HG03196 (cell line): ENCODE measurements at regions not wholly inside any gene's neighbourhood (a gene's known extent, or its start where the extent isn't known, plus 50 kb on each side); places are given as distances from the start of the nearest gene placed in this dataset.
A peak's percentile ranks its signal among the peaks of the same experiment; 100 is the strongest.
"Not testable (repeated sequence)": the region's sequence is repeated elsewhere in the genome, so short reads cannot be mapped to it uniquely, and the experiment has no call there.

Experiments used
- ATAC-seq: cut with Tn5 transposase; IDR thresholded peaks from one replicate; pipeline ENCODE4 v1.9.1; 2021; ENCODE audit not compliant: unreplicated experiment

DNA sequence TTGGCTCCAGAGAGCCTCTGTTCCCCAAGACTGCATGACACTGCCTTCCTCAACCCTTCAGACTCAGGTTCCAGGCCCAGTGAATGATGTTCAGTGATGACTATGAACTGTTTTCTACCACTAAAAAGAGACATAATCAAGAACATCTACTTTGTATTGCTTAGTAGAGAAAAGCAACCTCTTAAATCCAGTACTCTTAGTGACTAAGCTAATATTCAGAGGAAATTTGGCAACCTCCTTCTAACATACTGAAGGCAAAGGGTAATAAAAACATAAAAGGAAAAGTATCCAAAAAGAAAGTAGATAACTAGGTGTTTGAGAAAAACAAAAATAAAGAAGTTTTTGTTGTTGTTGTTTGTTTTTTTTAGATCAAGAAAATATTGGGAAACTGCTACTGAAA is 153.3 kb upstream of the RUNX1 start:
- ATAC-seq: no peak

DNA sequence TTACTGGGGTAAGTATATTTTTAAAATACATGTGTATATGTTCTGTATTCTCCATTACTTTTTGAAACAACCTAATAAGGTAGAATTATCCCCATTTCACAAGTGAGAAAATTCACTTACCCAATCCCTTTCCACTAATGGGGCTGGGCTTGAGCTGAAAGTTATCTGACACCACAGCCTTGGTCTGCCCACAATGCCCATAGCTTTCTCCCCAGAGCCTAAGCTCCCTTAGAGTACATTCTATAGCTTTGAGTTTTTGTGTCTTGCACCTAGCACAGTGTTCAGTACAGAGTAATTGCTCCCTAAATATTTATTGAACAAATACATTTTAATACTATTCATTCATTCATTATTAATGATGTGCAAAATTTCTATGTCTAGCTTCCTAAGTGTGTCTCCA is 152.7 kb upstream of the RUNX1 start:
- ATAC-seq: no peak

DNA sequence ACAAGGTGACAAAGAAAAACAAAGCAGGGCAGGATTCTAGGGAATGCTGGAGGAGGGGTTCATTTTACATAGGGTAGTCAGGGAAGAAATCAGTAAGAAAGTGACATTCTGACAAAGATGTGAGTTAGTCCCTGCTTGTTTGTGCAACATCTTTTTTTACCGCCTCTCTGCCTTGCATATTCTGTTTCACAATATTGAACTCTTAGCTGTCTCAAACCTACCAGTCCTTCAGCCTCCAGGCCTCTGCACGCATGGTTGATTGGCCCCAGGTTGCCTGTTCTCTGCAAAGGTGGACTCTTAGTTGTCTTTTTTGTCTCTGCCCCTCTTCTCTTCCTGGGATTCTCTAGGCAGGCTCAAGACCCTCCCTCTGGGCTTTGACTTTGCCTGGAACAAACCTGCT is 152.2 kb upstream of the RUNX1 start:
- no peak for ATAC-seq

DNA sequence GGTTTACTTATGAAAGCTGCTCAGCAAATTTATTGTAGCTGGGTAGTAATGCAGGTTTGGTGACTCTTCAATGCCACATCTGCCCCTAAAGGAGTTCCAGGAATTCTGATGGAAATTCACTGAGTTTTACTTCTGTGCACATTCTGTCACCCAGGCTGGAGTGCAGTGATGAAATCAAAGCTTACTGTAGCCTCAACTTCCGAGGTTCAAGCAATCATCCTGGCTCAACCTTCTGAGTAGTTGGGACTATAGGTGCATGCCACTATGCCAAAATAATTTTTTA is 150.6 kb upstream of the RUNX1 start:
- no peak for ATAC-seq

DNA sequence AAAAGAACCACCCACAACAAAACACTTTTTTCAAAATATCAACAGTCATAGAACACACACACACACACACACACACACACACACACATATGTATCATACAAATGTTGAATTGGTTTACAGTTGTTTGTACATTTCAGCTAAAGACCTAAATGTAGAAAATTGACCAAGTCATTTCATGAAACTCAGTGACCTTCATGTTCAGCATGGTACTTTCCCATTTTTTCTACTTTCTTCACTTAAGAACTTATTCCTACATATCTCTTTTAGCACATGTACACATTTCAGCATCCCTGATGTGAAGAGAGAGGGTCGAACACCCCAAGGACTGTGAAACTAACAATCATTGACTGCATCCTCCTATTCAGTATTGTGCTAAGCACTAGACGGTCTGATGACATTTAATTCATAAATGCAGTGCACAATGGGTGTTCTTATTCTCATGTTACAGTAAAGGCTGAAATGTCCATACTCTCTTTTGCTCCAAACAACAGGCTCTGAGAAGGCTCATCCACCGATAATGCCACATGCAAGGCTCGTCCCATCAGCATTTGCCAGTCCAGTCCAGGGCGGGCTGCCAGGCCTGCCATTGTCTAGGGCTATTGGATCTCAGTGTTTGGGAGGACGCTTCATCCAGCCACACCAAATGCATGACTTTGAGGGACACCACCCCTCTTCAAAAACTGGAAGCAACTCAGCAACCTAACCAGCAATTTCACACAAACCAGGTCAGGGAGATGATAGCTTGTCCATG is 150.1 kb upstream of the RUNX1 start:
- no peak for ATAC-seq

DNA sequence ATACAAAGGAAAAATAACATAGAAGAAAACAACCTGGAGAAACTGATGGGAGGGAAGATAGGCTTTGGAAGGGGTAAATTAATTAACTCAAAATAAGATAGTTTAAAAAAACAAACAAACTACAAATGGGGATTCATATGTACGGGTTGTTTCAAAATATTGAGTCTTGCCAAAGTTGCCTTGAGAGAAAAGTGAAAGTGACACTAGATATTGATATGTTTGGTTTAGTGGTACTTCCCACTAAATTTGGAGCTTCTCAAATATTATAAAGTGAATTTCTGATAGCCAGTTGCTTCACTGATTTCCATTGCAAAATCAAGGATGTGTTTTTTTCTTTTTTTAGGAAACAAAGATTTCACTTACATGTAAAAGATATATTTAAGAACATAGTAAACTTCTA is 149.5 kb upstream of the RUNX1 start:
- no peak for ATAC-seq

DNA sequence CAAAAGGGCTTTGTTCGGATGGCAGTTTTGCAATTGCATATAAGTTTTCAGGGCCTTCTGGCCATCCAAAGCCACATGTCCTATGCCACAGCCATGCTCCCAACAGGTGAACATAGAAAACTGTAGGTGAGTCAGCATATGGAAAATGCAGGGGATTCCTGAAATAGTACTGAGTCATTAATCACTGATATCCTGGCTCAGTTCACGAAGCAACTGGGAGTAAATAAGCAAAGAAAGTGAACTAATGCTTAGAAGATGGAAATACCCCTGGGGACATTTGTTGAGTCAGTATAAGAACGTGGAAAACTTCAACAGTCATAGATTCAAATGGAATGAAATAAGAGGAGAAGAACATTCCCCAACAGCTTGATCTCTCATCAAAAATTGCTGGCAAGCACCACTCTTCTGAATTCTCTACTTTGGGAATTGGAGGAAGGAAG is 148.9 kb upstream of the RUNX1 start:
- ATAC-seq: no peak

DNA sequence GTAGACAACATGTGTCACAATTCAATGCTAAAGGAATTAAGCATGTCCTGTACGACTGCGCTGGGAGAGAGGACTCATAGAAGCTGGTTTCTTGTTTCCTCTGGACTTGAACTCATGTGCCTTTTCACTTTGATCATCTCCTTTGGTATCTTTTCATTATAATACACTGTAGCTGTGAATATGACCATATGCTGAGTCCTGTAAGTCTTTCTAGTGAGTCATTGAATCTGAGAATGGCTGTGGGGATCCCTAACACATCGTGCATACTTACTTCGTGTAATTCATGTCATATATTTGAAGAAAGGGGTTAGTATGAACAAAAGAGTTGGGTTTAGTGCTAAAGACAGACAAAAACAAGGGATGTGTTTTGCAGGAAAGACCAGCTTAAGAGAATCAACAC is 148.1 kb upstream of the RUNX1 start:
- ATAC-seq: no peak

DNA sequence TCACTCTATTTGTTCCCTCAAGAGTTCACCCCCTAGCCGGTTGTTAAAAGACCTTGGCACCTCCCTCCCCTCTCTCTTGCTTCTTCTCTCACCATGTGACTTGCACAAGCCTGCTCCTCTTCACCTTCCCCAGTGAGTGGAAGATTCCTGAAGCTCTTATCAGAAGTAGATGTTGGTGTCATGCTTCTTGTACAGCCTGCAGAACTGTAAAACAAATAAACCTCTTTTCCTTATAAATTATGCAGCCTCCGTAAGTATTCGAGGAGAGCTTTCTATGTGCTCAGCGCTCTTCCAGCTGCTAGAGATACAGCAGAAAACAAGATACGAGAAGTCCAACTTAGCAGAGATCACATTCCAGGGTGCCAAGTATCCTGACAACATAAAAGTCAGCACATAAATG is 147.0 kb upstream of the RUNX1 start:
- no peak for ATAC-seq

DNA sequence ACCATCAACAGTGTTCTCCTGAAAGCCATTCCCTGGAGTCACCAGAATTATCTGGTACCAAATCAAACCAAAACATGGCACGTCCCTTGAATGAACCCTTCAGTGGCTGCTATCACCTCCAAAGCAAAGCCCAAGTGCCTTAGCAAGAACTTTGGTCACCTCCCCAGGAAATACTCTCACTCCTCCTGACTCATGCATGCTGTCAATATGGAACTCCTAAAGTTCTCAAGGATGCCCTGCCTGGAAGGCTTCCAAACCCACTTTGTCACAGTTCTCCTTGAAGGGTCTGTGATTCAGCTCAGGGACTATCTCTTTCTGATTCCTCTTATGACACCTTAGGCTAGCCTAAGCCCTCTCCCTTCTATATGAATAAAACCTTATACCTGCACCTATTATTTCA is 146.1 kb upstream of the RUNX1 start:
- no peak for ATAC-seq

DNA sequence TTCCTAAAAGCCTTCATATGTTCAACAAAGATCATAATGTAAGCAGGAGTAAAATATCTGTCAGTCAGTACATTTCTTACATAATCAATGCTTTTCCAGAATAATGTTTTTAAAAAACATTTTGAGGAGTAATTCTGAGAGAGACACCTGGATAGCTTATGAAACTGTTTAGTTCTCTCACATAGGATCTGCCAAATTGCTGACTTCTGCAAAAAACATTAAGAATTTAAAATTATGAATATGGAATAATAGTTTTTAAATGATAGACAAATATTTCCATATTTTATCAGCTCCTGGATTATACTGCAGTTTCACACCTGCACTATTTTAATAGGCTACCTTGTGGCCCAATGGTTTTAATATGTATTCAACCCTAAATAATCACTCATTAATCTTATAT is 142.7 kb upstream of the RUNX1 start:
- no peak for ATAC-seq

DNA sequence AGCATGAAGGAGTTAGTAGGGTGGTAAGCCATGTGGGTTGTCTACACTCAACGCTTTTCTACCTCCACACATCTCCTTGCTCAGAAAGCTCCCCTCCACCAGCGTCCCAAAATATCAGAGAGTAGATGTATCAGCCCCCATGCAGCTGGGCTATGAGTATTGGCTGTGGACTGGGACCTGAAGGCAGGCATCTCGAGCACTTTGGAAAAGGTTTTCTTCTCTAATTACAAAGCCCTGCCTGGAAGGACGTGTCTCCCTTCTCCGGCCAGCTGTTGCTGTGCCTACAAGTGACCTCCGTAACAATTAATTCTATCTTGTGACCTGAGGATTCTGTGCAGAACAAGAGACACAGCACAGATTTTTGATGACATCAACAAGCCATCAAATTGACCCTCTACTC is 142.0 kb upstream of the RUNX1 start:
- ATAC-seq: no peak

DNA sequence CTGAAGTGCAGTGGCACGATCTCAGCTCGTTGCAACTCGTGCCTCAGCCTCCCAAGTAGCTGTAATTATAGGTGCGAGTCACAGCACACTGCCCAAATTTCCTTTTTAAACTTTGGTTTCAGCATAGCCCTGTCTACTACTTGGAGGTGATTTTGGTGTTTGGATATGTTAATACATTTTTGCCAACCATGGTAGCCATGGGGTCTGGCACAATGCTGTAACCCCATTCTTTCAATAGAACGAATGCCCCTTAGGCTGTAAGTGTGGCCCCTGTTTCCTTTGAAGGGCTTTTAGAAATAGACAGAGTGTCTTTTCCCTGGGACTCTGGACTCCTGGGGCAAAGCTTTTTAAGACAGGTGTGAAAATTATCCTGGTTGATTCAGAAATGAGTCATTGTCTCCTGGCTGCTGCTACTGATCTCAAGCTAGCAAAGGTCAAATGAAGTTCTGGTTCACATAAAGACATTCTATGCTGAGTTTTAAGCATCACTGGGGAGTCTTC is 141.1 kb upstream of the RUNX1 start:
- peak; percentile 22 for ATAC-seq

DNA sequence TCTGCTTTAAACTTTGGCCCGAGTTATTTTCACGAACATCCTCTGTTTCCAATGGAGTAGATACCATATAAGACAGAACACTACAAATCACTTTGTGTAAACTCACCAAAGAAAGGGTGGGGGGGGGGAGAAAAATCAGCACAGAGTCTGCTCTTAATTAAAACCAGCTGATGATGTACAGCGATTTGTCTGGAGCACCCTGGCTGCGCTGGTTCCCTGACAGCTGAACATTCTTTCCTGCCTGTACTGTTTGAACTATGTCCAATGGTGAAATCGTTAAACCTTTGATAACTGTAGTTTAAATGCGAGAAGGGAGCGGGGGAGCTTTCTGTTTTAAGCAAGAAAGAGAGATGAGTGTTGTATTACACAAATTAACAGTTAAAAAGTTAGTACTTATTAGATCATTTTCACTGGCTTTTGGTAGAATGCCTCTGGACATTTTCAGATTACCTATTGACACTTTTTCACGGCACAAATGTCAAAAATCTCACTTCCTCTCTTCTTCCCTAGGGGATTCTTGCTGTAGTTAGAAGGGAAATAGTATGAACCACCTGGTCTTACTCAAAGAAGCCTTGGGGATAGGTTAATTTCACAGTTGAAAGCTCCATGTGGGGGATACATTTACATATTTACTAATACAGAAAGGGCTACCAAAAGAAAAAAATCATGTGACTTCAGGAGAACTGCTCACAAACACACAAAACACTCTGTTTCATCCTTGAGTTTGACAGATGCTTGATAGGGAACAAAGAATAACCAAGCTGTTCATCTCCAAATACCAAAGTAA is 140.2 kb upstream of the RUNX1 start:
- ATAC-seq: peak; percentile 80

DNA sequence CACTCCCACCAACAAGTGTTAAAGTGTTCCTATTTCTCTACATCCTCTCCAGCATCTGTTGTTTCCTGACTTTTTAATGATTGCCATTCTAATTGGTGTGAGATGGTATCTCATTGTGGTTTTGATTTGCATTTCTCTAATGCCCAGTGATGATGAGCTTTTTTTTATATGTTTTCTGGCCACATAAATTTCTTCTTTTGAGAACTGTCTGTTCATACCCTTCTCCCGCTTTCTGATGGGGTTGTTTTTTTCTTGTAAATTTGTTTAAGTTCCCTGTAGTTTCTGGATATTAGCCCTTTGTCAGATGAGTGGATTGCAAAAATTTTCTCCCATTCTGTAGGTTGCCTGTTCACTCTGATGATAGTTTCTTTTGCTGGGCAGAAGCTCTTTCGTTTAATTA is 134.3 kb upstream of the RUNX1 start:
- not testable (repeated sequence) for ATAC-seq

DNA sequence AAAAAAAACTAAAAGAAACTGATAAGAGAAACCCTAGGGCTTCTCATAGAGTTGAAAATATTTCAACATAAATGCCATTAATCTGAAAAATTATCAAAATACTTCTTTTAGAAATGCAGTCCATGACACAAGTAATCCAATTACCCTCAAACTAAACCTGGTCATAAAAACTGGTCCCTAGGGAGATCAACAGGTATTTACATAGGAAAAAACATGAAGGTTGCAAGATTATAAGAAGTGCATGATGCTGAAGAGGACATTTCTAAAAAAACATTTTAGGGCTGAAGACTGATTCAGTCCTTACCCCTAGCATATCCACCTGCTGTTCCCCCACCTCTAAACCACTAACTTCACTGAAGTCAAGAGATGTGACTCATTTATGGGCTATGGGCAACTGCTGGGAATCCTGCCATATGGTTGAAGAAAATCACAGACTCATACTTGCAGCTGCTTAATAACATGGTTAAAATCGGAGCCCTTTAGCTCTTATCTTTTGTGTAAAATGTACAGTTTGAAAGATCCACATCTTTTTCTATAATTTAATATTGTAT is 131.0 kb upstream of the RUNX1 start:
- ATAC-seq: no peak

DNA sequence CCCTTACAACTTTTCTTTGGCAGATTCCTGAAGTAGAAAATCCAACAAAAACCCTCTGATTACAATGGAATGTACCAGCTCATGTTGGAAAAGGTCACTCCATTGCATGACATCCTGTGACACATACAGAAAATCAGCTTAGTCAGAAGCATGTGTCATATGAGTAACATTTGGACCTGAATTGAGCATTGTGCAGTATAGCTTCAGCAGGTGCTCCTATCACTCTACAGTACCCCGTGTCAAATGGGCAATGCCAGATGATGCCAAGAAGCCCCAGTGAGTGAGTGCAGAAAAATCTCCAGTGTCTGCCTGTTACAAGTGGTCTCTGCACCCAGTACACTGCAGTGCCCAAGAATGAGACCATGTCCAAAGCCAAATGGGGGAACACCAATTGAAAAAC is 129.7 kb upstream of the RUNX1 start:
- no peak for ATAC-seq

DNA sequence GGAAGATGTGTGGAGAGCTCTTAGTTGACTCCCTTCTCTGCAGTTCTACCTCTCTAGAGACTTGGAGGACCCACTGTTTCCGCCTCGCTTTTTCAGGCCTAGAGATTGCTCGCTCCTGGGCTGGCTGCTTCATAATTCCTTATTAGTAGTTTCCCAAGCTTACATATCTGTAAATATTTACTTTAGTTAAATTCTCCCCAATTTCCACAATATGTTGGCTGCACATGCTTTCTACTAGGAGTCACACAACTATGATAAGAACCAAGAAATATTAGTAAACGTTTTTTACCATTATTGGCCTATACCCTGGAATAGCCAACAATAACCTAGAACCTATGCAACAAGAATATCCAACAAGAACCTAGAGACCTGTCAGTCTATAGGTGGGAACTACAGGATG is 129.0 kb upstream of the RUNX1 start:
- no peak for ATAC-seq

DNA sequence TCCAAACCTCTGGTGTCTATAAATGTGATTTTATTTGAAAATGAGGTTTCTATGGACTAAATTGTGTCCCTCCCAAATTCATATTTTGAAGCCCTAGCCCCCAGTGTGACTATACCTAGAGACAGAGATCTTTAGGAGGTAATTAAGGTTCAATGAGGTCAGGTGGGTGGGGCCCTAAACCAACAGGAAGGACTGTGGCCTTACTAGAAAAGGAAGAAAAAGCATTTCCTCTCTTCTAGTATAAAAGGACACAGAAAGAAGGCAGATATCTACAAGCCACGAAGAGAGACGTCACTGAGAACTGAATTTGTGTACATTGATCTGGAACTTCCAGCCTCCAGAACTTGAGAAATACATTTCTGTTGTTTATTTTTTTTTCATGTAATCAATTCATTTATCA is 123.1 kb upstream of the RUNX1 start:
- no peak for ATAC-seq

DNA sequence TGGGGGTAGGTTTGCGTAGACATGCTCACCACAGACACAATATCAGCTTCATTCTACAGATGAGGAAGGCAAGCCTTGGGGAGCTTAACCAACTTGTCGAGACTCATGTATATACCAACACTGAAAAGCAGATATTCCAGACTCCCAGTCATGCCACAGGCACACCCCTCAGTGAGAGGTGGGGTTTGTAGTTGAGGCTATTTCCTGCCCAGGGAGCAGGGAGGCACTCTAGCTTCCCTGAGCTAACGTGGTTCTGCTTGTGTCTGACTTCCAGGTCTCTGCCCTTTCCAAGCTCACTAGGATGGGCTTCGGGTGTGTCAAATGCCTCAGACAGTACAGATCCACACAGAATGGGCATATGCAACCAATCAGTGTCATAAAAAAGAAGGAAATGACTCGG is 122.3 kb upstream of the RUNX1 start:
- no peak for ATAC-seq

DNA sequence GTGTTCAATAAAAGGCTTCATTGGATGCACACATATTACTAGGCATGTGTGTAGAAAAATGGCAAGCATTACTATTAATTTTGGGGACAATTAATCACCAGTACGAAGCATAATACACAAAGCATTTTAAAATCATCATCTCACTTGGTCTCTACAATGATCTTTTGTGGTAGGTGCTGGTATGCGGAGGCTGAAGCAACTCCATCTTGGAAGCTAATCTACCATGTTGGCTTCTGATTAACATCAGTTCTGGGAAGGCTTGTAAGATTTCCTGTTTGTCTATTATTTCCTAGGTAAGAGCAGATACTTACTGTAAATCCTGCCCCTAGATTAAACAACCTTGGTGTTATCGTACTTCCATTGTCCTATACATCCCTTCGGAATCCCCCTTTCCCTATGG is 121.7 kb upstream of the RUNX1 start:
- ATAC-seq: no peak

DNA sequence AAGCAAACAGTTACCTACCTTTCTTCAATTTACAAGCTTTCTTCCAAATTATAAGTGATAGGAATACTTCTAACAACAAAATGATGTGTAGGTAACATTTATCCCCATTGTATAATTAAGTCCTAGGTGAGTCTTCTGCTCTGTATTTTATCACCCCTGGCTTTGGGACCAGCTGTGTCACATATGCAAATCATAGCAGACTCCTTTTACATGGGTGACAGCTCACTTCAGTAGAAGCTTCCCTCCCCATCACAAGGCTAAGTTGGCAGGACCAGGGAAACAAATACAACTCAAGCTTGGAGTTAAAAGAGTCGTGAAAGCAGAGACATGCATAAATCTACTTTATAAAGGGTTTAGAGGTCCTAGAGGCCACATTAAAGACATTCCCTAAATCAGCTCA is 121.1 kb upstream of the RUNX1 start:
- ATAC-seq: no peak
